HG02759 (cell line): ENCODE measurements at regions not wholly inside any gene's neighbourhood (a gene's known extent, or its start where the extent isn't known, plus 50 kb on each side); places are given as distances from the start of the nearest gene placed in this dataset.
"Not testable (repeated sequence)": the region's sequence is repeated elsewhere in the genome, so short reads cannot be mapped to it uniquely, and the experiment has no call there.

ENCODE experiments used
- ATAC-seq: cut with Tn5 transposase; IDR thresholded peaks from one replicate; pipeline ENCODE4 v1.9.1; 2021; ENCODE audit warnings: mild to moderate bottlenecking, moderate library complexity; ENCODE audit not compliant: unreplicated experiment

GRCh38 chr13:48806522-48806921 is 152.8 kb downstream of the CYSLTR2 start:
- no peak for ATAC-seq

DNA sequence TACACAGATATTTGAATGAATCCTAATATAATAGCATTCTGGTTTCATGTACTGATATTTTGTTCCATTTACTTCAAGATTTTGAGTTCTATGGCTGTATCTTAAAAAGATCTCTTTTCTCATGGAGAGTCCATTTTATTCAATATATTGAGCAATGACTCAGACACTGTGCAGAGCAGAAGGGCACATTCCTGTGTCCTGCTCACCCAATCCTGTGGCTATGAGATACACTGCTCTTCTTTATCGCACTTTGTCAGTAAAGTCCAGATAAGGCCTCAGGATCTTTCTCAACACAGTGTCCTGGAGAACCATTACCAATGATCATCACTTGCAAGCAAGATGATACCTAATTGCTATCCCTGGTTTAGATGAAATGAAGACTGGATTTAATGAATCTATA is 155.0 kb downstream of the CYSLTR2 start:
- ATAC-seq, result no peak

- no peak for ATAC-seq
These were observed 156.3 kb downstream of the CYSLTR2 start for GRCh38 chr13:48810013-48810412.

DNA sequence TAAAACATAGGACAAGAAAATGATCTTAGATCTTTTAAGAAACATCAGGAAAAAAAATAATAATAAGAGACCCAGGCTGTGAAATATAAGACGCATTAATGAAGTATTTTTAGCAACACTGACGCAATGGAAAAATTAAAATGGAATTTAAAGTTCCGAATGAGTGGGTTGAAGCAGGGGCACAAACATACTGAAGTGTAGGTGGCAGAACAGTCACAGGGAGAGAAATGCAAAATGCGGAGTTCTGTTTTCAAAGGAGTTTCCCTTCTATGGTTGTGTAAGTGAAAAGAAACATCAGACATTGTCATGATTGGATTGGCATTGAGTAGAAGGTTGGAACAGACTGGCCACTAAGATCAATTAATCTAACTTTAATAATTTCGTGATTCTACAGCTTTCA is 159.8 kb downstream of the CYSLTR2 start:
- no peak for ATAC-seq

- ATAC-seq, result no peak
These were observed 159.0 kb upstream of the FNDC3A start for GRCh38 chr13:48816700-48817099.

DNA sequence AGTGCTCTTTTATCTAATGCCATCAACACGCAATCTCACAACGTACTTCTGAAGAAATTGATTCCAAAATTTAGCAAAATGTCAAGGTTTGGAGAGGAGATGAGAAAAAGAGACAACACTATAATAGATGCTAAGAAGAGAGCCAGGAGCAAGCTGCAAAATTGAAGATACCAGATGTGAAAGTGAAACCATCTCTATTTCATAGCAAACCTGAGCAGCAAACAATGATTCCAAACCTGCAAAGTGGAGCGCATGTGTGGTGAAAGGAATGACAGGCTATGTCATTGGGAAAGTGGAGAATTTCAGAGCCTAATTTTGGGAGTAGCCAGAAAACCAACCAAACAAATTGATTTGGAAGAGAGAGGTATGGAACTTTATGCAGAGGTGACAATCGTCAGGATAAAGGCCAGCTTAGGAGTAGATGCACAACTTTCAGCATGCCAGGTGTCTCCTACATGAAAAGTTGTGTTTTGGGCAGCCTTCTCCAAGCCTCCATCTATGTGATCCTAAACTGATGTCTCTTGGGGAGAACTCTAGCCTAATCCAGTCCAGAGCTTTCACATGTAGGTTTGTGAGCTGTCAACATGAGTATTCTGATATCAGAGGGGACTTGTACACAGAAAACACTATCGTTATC is 158.4 kb upstream of the FNDC3A start:
- no peak for ATAC-seq

- no peak for ATAC-seq
These were observed 157.0 kb upstream of the FNDC3A start for GRCh38 chr13:48818495-48819356.

- no peak for ATAC-seq
These were observed 156.3 kb upstream of the FNDC3A start for GRCh38 chr13:48819376-48819775.

DNA sequence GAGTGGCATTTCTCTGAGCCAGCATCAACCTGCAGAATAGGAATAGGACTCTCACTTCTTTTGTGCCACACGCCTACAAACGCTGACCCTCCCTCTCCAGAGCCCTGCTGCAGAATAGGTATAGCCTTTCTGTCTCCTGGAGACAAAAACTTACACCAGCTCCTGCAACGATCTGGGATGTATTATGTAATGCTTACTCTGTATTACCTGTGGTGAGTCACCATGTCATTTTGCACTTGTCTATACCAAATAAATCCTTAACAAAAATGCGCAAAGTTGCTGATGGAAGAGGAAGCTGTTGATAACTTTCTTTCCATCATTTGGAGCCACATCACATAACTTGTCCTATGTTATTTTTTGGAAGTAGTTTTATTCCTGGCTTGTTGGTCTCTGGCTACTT is 155.8 kb upstream of the FNDC3A start:
- ATAC-seq, result no peak

- not testable (repeated sequence) for ATAC-seq
These were observed 152.2 kb upstream of the FNDC3A start for GRCh38 chr13:48823526-48823925.

DNA sequence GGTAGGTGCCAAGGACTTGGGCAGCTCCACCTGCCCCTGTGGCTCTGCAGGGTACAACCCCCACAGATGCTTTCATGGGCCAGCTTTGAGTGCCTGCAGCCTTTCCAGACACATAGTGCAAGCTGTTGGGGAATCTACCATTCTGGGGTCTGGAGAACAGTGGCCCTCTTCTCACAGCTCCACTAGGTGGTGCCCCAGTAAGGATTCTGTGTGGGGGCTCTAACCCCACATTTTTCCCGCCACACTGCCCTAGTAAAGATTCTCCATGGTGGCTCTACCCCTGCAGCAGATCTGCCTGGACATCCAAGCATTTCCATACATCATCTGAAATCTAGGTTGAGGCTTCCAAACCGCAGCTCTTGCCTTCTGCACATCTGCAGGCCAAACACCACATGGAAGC is 149.7 kb upstream of the FNDC3A start:
- ATAC-seq, result no peak

- not testable (repeated sequence) for ATAC-seq
These were observed 148.7 kb upstream of the FNDC3A start for GRCh38 chr13:48826922-48827454.

GRCh38 chr13:48827709-48828108 is 148.0 kb upstream of the FNDC3A start:
- ATAC-seq, result no peak

DNA sequence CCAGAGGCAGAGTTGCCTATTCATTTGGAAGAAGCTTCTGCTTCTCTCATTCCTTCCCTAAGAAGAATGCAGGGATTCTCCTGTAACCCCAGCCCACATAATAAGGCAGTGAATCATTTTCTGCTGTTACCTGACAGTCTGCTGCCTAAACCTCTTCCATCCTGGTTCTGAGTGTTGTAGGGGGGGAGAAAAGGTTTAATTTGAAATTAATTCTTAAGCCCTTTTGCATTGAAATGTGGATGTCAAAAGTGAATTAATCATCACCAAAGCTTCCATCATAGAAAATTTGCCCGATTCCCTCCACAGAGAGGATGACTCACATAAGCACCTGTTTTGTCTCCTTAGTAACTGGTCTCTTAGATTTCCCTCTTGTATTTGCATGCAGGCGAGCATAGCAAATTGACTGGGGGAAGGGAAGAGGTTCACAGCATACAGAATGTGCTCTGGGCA is 146.7 kb upstream of the FNDC3A start:
- ATAC-seq, result no peak

DNA sequence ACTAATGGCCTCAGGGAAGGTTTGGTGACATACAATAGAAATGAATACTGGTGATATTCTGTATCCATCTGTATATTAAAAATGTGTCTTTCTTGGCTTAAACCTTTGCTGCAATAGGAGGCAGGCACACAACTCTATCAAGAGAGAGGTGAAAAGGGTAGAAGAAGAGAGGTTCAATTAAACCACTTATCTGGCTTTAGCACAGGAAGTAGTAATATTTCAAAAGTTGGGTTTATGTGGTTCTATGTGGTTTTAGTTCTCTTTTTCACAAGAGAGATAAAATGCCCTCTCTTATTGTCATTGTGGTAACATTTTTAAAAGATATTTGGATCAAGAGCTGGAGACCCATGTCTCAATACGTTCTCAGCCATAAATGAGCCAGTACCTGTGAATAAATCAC is 146.2 kb upstream of the FNDC3A start:
- ATAC-seq, result no peak

DNA sequence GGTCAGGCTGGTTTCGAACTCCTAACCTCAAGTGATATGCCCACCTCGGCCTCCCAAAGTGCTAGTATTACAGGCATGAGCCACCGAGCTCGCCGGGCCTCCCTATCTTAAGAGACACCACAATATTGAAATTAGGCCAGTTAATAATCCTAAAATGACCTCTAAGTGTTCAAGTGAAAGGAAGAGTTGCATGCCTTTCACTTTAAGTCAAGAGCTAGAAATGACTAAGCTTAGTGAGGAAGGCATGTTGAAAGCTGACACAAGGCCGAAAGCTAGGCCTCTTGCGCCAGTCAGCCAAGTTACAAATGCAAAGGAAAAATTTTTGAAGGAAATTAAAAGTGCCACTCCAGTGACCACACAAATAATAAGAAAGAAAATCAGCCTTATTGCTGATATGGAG is 144.5 kb upstream of the FNDC3A start:
- peak; percentile 75 for ATAC-seq

DNA sequence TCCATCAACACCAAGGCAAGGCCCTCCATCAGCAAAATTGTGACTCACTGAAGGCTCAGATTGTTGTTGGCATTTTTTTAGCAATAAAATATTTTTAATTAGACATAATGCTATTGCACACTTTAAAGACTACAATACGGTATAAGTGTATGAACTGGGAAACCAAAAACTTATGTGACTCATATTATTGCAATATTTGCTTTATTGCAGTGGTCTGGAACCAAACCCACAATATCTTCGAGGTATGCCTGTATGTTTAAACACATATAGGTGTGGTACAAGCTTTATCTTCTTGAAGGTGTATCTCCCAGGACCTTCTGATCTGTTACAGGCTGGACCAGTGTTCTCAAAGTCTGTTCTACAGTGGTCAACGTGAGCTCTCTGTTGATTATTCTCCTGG is 142.3 kb upstream of the FNDC3A start:
- no peak for ATAC-seq

GRCh38 chr13:48835326-48835725 is 140.4 kb upstream of the FNDC3A start:
- ATAC-seq, result not testable (repeated sequence)

DNA sequence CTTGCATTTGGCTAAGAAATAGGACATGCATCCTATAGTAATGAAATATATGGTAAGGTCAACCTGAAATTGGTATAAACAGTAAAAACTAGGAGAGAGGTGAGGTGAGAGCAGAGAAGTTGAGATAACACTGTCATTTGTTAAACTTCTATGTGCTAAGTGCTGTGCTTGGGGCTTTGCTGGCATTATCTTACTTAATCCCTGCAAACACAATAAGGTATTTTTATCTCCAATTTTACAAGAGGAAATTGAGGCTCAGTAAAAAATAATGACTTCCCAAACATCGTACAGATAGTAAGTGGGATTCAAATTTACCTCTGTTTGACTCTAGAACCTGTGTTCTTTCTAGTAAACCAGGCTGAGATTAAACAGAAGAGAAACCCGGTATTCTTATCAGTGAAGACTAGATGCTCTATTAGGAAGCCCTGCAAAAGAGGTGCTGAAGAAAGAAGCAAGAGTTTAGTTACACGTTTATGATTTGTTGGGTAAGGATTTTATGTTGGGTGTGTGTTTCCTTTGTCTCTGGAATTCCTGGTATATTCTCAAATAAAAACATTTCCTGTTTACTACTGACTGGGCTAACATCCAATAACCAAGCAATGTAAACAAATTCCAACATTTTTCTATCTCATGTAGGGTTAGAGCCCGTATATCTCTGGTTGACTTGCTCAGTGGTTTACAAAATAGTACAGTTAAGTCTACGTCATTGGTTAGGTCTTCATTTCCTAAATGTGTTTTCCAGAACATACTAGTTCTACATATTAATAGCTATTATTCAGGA is 137.3 kb upstream of the FNDC3A start:
- ATAC-seq, result no peak

DNA sequence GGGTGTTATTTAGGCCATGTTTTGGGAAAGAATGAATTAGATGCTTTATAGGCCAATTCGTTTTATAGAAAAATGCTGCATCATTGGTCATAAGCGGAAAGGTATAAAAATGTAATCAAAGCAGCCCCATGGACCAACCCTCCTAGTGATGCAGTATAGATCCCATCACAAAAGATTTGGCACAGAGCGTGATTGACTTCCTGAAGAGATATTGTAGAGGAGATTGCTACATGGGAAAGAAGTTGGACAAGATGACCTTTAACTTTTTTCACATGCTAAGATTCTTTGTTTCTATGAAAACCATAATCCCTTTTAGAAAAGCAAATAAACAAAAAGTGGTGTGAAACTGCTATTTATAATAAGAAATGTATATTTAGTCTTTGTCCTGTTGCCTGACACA is 136.5 kb upstream of the FNDC3A start:
- ATAC-seq, result no peak

- no peak for ATAC-seq
These were observed 135.3 kb upstream of the FNDC3A start for GRCh38 chr13:48840366-48840765.
